NCI-H82 treated with DMSO at 0.1 percent for 48 hours (cell line): ENCODE measurements at regions not wholly inside any gene's neighbourhood (a gene's known extent, or its start where the extent isn't known, plus 50 kb on each side); places are given as distances from the start of the nearest gene placed in this dataset.

Source experiments
- DNase-seq: peaks from one replicate; lab custom pipeline; 2025; ENCODE audit not compliant: unreplicated experiment; lab: John Stamatoyannopoulos, UW

DNA sequence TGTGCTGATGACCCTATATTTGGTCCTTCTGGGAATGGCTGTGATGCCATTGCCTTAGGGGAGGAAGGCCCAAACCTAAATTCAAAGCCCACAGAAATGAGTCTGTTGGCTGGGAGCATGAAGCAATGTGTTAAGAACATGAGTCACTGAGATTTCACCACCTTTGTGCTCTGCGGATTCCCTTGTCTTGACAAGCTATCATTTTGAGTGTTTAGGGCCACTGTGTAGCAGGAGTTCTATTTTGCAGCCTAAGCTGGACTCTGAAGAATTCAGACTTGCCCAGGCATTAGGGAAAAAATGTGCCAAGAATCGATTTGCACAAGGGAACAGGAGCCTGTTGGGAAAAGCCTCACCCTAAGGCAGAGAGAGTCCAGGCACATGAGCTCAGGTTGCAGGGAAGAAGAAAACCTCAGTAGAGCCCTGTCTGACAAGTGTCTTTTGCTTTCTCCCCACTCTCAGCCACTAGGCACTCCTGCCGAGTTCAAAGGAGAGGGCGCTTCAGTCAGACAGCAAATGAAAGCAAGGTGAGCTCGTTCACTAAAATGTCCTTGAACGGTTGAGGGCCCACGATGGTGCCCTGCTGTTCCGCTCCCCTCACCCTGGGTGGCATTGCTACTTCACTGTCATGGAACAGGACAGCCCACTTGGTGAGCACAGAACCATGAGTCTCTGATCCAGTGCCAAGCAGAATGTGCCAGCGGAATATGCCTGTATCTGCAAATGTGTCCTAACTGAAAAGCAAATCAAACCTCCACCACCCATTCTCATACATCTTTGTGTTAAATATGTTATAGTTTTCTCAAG lies 93.6 kb downstream of the PRLHR start:
- no peak for DNase-seq

DNA sequence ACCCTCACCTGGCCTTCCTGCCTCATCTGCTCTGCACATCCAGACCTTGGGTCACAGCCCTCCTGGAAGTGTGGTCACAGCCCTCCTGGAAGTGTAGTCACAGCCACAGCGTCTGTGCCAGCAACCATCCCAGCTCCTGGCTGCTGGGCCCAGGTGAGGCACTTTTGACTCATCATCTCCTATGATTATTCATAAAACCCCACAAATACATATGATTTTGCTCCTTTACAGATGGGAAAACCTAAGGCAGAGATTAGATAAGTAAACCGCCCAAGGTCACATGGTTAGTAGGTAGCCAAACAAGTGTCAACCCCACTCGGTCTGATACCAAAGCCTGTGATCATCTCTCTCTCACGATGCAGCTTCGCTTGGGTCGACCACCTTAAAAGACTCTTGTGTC lies 94.3 kb downstream of the PRLHR start:
- DNase-seq: no peak

DNA sequence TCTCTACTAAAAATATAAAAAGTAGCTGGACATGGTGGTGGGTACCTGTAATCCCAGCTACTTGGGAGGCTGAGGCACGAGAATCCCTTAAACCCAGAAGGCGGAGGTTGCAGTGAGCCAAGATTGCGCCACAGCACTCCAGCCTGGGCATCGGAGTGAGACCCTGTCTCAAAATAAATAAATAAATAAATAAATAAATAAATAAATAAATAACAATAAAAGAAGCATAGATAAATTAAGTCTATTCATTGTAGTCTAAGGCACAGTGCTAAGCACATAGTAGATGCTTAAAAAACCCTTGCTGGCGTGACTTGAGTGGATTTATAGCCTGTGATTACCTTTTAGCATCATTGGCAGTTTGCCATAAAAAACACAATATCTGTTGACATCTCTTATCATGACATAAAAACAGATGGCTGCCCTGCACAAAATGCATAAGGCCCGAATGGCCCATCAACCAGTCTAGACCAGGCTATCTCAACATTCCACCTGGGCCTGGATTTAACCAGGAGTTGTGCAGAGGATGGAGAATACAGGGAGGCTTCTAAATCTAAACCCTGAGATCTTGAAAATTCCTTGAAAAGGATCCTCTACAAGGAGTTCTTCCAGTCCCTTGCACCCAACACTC lies 94.9 kb downstream of the PRLHR start:
- no peak for DNase-seq

DNA sequence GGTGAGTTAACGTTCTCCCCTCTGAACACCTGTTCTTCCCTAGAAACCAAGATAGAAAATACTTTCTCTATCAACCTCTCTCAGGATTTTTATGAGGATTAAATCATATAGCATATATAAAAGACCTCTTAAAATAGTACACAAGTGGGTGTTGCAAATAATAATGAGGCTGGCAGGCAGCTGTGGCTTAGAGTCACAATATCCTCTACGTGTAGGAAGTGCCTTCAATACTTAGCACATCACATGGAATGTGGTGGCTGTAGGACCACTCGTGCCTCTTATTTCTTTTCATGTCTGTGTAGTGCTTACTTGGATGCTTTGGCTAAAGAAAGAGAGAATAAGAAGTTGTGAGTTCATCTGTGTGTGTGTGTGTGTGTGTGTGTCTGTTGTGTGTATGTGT lies 96.3 kb downstream of the PRLHR start:
- DNase-seq: no peak

DNA sequence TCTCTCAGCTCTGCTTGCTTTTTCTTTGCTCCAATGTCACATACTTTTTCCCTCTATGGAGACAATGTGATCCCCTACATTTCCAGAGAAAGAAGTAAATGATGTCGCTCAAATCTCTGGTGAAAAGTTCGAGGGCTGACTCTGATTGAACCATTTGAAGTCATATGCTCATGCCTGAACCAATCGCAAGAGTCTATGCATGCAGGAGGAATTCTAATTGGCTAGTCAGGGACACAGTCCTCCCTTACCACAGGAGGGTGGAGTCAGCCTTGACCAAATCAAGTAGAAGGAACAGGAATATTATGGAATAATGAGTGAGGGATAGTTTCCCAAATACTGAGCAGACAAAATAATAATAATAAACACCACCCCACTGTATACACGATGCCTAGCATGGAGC lies 96.8 kb downstream of the PRLHR start:
- DNase-seq: no peak

DNA sequence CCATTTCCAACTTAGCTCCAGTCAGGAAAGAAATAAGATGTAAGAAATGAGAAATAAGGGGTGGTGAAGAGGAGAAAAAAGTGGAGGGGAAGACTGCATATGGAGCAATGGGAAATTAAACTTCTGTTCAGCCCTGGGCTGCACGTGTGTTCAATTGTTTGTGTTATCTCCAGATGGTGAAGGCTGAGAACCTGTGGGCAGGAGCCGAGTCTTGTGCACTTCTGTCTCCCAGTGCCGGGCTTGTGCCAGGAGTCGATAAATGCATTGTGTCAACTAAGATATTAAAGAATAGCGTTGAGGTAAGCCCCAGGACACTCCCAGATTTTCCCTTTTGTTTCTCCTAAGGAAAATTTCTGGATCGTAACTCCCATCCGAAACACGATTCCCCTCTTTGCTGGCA lies 98.2 kb downstream of the PRLHR start:
- DNase-seq: no peak

DNA sequence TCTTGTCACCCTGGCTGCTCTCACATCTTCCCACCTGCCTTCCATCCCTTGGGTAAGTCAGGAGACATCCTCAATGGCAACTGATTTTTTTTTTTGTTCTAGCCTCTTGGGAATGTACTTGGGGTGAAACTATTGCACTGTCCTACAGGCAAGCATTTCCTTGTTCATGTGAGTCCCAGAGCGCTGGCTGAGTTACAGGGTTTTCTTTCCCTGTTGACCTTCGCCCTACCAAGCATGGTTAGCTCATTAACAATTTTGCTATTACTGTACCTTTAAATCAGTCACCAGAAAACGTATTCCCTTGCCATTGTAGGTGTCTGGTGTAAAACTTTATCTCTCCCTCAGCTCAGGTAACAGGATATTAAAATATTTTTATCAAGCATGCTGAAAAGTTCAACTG lies 98.9 kb downstream of the PRLHR start:
- DNase-seq: no peak

DNA sequence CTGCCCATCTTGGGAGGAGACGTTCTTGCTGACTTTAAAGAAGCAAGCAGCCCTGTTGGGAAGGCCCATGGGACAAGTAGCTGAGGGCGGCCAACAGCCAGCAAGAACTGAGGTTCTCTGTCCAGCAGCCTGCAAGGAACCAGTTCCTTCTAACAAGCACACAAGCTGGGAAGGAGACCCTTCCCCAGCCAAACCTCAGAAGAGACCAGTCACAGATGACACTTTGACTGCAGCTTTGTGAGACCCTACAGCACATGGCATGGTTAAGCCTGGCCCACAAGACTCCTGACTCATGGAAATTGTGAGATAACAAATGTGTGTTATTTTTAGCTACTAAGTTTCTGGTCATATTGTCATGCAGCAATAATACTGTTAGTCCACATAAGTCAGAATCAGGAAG lies 99.9 kb downstream of the PRLHR start:
- DNase-seq: no peak

DNA sequence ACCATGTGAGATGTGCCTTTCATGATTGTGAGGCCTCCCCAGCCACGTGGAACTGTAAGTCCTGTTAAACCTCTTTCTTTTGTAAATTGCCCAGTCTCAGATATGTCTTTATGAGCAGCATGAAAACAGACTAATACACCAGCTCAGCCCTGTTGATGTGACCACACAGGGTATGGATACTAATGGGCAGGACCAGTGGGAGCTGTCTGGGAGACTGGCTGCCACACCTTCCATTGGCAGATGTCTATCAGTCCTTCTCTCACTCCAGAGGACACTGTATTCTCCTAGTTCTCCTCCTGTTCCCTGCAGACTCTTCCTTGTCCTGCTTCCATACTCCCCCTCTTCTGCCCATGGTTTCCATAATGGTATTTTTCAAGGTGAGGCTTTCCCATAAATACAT lies 104.4 kb downstream of the PRLHR start:
- no peak for DNase-seq

DNA sequence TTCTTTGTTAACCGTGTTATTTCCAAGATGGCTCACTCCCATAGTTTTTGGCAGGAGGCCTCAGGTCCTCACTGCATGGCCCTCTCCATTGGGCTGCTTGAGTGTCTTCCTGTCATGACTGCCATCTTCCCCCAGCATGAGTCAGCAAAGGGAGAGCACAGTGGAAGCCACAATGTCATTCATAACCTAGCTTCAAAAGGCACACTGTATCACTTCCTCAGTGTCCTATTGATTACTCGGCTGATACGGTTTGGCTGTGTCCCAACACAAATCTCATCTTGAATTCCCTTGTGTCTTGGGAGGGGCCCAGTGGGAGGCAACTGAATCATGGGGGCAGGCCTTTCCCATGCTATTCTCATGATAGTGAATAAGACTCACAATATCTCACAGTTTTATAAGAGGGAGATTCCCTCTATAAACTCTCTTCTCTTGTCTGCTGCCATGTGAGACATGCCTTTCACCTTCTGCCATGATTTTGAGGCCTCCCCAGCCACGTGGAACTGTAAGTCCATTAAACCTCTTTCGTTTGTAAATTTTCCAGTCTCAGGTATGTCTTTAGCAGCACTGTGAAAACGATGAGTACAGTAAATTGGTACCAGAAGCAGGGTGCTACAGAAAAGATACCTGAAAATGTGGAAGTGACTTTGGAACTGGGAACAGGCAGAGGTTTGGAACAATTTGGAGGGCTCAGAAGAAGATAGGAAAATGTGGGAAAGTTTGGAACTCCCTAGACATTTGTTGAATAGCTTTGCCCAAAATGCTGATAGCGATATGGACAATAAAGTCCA lies 106.5 kb downstream of the PRLHR start:
- no peak for DNase-seq

DNA sequence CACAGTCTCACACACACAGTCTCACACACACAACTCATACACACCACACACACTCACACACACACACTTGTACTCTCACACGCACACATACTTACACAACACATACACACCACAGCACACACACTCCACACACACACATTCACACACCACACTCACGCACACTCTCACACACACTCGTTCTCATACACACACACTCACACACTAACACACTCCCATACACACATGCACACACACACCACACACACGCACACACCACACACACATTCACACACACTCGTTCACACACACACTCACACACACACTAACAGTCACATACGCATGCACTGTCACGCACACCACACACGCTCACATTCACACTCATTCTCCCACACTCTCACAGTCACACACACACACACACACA lies 109.8 kb downstream of the PRLHR start:
- no peak for DNase-seq

DNA sequence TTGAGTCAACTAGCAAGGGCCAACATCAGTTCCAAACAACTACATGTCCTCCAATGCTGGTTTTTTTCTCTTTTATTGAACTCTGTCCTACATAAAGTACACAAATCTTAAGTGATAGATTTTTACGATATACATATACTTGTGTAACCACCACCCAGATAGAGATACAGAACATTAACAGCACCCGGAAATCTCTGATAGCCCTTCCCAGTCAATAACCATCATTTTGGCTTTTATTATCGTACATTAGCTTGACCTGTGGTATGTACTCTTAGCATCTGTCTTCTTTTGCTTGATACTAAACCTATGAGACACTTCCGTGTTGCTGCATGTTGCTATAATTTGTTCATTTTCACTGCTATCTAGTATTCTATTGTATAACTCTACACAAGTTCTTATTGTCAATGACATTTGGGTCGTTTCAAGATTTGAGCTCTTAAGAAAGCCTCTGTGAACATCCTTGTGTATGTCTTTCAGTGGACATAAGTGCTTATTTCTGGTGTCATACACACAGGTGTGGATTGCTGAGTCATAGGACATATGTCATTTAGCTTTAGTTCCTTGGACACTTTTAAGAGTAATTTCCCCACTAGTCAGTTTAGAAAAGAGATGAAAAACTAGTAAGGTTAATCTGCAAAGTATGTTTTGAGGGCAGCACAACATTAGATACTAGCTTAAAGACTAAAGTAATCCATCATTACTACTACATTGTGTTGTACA lies 111.1 kb downstream of the PRLHR start:
- no peak for DNase-seq

DNA sequence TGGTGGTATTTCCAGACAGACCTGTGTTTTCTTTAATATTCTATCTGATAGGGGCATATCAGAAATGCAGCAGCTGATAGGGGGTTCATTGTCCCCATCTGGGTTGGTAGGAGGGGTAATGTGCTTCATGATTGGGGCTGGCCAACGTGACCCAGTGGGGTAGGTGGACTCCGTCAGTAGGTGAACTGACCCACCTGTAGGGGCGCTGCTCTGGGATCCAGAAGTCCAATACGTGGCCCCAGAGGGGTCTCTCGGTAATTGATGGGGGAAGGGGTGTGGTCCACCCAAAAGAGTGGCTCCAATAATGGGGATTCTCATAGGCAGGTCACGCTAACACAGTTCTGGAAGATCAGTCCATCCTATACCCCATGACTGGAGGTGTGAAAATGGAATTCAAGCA lies 112.0 kb downstream of the PRLHR start:
- DNase-seq: no peak

DNA sequence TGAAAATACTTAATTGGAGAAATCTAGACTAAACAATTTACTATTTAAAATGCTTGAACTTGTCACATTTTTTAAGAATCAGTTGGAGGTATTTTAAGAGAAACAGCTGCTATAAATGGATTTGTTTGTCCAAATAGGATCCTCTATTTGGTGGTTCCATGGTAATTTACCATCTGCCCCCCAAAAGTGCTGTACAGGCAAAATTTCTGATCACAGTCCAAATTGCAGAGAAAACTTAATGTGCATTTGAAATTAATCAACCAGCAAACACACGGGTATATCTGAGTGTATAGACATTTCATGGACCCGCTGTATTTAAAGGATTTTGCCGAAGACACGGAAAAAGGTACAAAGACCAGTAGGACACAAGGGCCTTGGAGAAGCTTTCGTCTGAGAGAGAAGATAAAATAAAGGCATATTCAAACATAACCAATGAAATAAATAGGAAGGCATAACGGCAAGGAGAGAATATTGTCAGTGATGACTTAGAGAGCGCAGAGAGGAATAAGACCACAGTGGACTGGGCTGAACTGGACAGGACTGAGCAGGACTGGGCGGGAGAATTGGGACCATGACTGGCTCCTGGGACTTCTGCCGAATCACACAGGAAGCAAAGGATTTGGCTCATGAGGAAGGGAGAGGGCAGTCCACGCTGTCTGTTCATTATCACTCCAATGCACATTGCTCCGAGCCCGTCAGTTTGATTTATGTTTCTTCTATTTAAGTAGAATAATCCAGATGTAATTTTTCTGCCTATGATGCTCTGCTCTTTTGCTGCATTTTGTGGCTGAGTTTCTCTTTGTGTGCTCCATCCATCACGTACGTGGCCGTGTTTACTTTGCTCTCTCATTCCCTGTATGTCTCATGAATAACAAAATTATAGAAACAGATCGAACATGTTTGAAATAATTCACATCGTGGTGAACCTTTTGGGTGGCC lies 112.8 kb downstream of the PRLHR start:
- DNase-seq: no peak

DNA sequence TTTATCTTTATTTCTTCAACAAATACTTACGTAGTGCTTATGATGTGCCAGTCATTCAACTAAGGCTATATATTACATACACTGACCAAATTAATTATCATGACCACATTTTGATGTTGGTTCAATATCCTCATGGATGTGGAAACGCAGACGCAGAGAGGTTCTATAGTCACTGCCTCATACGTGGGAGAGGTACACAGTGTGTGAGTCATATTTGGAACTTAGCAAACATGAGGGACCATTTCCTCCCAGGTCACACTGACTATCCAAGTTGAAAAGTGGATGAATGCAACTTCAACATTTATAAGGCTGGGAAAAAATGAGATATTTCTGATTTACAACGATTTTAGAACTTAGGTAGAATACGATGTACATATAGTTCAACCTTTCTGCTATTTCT lies 113.6 kb downstream of the PRLHR start:
- no peak for DNase-seq

DNA sequence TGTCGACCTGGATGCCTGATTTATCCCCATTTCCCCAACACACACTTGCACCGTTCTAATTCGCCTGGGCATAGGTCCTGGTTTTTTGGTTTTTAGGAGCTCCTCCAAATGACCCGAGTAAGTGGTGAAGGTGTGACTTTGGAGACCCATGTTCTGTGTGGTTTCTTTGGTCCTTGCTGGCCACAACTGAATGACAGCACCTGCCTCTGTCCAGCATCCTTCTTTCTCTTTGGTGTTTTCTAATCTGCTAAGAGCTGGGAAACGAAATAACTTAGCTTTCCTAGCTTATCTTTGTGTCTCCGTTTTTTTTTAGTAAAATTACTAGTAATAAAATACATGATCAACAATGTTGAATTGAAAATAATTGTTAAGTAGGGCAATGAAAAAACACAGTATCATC lies 120.2 kb downstream of the PRLHR start:
- DNase-seq: no peak

DNA sequence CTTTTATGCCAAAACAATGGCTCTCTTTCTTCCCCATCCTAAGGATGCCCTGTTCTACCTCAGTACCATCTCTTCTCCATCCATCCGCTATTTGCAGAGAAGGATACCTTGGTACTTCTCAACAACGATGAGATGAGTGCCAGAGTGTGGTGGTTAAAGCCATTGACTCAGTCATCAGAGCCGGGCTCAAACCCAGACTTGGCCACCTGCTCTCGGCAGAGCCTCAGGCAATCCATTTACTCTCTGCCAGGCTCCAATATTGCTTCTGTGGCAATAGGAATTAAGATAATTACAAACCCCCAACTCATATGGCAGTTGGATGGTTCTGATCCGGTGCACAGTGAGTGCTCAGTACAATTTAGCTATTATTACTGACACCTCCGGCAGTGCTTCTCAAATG lies 121.3 kb downstream of the PRLHR start:
- no peak for DNase-seq

DNA sequence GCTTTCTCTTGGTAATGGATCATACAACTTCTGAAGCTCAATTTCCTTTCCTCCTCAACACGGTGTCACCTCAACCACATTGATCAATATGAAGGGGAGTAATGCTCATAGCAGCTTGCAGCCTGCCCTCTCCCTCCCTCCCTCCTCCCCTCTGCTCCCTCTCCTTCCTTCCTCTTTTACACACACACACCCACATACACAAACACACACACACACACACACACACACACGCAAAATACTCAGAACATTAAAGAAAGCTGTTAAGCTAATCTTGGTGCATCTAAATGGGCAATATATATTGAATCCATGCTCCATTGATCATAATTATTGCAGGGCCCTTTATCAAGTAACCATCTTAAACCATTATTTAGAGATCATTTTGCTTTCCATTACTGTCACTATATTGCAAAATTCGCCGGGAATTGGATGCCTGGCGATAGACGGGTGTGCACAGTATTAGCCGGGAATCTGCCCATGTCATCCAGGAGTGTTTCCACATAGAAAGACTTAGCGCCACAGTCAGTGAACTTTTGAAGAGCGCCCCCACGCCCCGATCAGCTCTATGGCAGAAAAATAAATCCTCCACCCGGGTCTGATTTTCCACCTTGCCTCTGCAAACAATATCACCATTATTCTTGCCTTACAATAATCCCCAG lies 122.0 kb downstream of the PRLHR start:
- DNase-seq: no peak

DNA sequence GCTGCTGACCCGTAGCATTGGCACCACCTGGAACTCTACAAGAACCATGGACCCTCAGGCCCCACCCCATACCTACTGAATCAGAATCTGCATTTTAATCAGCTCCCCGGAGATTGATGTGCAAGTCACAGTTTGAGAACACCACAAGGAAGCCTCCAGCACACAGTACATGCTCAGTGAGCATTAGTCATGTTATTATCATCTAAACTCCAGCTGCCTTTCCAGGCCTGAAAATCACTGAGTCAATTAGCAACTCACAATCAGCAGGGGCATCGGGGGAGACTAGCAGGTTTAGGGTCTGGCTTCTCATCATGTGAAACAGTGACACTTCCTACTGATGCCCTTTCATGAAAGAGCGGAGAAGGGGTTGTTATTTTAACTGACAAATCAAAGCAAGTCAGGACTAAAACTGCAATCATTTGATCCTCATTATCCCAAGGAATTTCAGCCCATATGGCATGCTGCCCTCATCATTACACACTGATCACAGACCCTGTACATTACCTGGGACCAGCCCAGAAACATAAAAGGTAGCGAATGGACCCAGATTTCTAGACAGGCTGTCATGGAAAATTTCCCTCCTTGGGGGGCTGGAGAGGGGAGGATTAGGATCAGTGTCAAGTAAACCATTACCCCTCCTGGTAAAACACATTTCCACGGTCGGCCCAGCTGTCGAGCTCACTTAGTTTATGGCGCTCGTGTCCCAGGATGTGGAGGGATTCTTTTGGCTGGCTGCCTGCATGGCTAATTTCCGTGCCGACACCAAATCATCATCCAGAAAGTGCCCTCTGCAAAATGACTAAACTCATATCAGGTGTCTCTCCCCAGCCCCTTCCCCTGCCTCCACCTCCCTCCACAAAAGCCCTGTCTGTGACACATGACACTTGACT lies 122.8 kb downstream of the PRLHR start:
- DNase-seq: no peak
